ENCODE measurements at regions not wholly inside any gene's neighbourhood (a gene's known extent, or its start where the extent isn't known, plus 50 kb on each side); places are given as distances from the start of the nearest gene placed in this dataset.

DNA sequence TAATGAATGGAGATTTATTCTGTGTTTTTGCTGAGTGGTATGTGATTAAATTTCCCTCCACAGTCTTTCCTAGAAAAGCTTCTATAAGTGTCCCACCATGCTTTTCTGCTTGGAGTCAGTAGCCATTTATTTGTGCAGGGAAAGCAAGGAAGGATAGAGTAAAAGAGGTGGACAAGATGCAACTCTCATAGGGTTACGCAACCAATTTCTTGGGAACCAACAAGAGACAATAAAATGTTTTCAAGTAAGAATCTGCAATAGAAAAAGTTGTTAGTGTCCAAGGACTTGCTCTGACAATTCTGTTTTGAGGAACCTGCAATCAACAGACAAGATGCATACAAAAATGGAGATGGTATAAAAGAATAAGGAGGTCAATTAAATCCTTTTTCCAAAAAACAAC lies 153.8 kb upstream of the MITF start:
- no peak overlapping the region for H2BK5ac ChIP-seq (ENCODE audit: low read length)
- H3K4me1 ChIP-seq (ENCODE audit: control insufficient read depth in 2 of 2, insufficient read depth in 1 of 2, low read depth in 1 of 2, low read length in 2 of 2): no peaks in the 10 kb centered on the region
- H4K8ac ChIP-seq (ENCODE audit: low read depth, low read length): no peak overlapping the region
- H3K14ac ChIP-seq (ENCODE audit: low read length): no peak overlapping the region
- H2BK15ac ChIP-seq (ENCODE audit: low read length): no peak overlapping the region
- H3K79me1 ChIP-seq (ENCODE audit: low read depth, low read length): no peaks in the 10 kb centered on the region
- H2AK5ac ChIP-seq (ENCODE audit: low read depth, low read length): no peak overlapping the region
- H3K9ac ChIP-seq (ENCODE audit: low read depth, low read length, poor library complexity): no peak overlapping the region
- no peak overlapping the region for H3K23ac ChIP-seq (ENCODE audit: low read depth, low read length, poor library complexity)
- no peak overlapping the region for H2AFZ ChIP-seq (ENCODE audit: low read length)
- no peak overlapping the region for H4K91ac ChIP-seq (ENCODE audit: low read depth, low read length, poor library complexity)
- no CpG with 5 or more reads among the region's 1 CpG for WGBS, 2 donors (ENCODE audit: extremely low coverage in 2 of 2, insufficient read length in 2 of 2, insufficient replicate concordance in 1 of 2)
- no peaks in the 10 kb centered on the region for H3K27me3 ChIP-seq (ENCODE audit: control insufficient read depth in 3 of 3, insufficient read depth in 3 of 3, low read depth in 1 of 3, low read length in 3 of 3)
- DNase-seq (ENCODE audit: low spot score): no peak
- H3K4ac ChIP-seq (ENCODE audit: low read length): no peak overlapping the region
- peaks cover 0 to 1% of the 10 kb centered on the region in 2 donors for H3K9me3 ChIP-seq (replicated peaks in 1 of 2; ENCODE audit: control insufficient read depth in 2 of 2, insufficient read depth in 1 of 2, low read depth in 1 of 2, low read length in 2 of 2)
- no peaks in the 10 kb centered on the region for H3K36me3 ChIP-seq (replicated peaks in 1 of 2; ENCODE audit: control insufficient read depth in 2 of 2, insufficient read depth in 2 of 2, low read length in 2 of 2)
- no peak overlapping the region for H3K4me2 ChIP-seq (ENCODE audit: insufficient read depth, low read length, poor library complexity, severe bottlenecking)
- no peak overlapping the region for H2BK12ac ChIP-seq (ENCODE audit: low read length)
- H3K4me3 ChIP-seq (ENCODE audit: low read length in 2 of 2): no peak overlapping the region
- no peak overlapping the region for H3K18ac ChIP-seq (ENCODE audit: low read length)
- no peak overlapping the region for H2BK120ac ChIP-seq (ENCODE audit: low read depth, low read length)
- H3K27ac ChIP-seq (replicated peaks; ENCODE audit: low read length): no peak overlapping the region

DNA sequence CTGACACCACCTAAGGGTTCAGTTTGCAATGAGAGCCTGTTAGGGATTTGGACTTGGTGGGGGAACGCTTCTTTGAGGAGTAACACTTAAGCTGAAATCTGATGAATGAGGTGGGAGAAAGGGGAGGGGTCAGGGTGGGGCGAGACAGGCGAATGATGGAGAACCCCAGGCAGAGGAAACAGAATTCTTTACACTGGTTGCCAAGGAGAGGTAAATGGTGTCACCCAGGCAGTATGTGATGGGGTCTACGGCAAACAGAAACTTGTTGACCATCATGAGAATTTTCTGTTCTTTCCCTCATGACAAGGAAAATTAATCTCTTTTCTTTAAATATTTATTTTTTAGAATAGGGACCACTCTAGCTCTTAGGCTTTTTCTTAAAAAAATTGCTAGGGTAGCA lies 157.2 kb upstream of the MITF start:
- Histone ChIP-seq H4K8ac (ENCODE audit: low read depth, low read length) (no peak overlapping the region), H3K9ac (ENCODE audit: low read depth, low read length, poor library complexity) (no peak overlapping the region), H3K36me3 (replicated peaks in 1 of 2; ENCODE audit: control insufficient read depth in 2 of 2, insufficient read depth in 2 of 2, low read length in 2 of 2) (no peaks in the 10 kb centered on the region), H2BK120ac (ENCODE audit: low read depth, low read length) (no peak overlapping the region), H3K4me2 (ENCODE audit: insufficient read depth, low read length, poor library complexity, severe bottlenecking) (no peak overlapping the region), H2AK5ac (ENCODE audit: low read depth, low read length) (no peak overlapping the region), H4K91ac (ENCODE audit: low read depth, low read length, poor library complexity) (no peak overlapping the region), H2AFZ (ENCODE audit: low read length) (no peak overlapping the region), H3K23ac (ENCODE audit: low read depth, low read length, poor library complexity) (no peak overlapping the region), H3K4me3 (ENCODE audit: low read length in 2 of 2) (no peak overlapping the region), H3K27ac (replicated peaks; ENCODE audit: low read length) (no peak overlapping the region), H3K4ac (ENCODE audit: low read length) (no peak overlapping the region), H2BK5ac (ENCODE audit: low read length) (no peak overlapping the region), H2BK15ac (ENCODE audit: low read length) (no peak overlapping the region), H3K9me3 (replicated peaks in 1 of 2; ENCODE audit: control insufficient read depth in 2 of 2, insufficient read depth in 1 of 2, low read depth in 1 of 2, low read length in 2 of 2) (peaks cover 0 to 1% of the 10 kb centered on the region in 2 donors), H3K4me1 (ENCODE audit: control insufficient read depth in 2 of 2, insufficient read depth in 1 of 2, low read depth in 1 of 2, low read length in 2 of 2) (peaks cover 0 to 7% of the 10 kb centered on the region in 2 donors), H3K27me3 (ENCODE audit: control insufficient read depth in 3 of 3, insufficient read depth in 3 of 3, low read depth in 1 of 3, low read length in 3 of 3) (no peaks in the 10 kb centered on the region), H3K18ac (ENCODE audit: low read length) (no peak overlapping the region), H3K14ac (ENCODE audit: low read length) (no peak overlapping the region), H3K79me1 (ENCODE audit: low read depth, low read length) (no peaks in the 10 kb centered on the region), H2BK12ac (ENCODE audit: low read length) (no peak overlapping the region)
- no peak for DNase-seq (ENCODE audit: low spot score)
- no CpG with 5 or more reads among the region's 4 CpGs for WGBS, 2 donors (ENCODE audit: extremely low coverage in 2 of 2, insufficient read length in 2 of 2, insufficient replicate concordance in 1 of 2)

DNA sequence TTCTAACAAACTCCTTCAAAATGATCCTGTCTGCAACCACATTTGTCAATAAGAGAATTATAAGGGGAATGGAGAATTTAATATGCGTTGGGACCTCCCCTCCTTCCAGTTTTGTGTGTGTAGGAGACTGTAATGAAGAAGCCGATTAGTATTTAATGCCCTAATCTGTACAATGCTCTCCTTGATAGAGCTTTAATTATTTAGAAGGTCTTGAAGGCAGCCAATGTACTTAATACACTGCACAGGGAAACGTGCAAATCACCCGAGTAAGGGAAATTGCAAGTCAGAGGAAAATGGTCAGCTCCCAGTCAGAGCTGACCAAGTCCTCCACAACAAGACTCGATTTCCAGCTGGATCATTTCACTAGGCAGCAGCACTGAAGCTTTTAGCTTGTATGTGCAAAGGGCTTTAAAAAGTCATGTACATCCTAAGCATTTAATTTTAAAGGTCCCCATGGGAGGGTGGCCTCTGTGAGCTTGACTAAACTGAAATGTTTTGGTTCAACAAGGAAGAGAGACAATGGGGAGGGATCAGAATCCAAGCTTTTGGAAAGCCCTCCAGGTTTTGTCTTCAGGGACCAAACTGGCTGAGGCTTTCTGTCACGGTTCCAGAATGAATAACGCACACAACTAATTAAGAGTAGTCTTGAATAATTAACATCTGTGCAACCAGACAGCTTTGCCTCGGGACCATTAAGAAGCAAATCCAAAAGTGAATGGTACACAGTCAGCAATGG lies 159.8 kb upstream of the MITF start:
- Histone ChIP-seq H3K4me1 (ENCODE audit: control insufficient read depth in 2 of 2, insufficient read depth in 1 of 2, low read depth in 1 of 2, low read length in 2 of 2) (peaks cover 0 to 7% of the 10 kb centered on the region in 2 donors), H4K91ac (ENCODE audit: low read depth, low read length, poor library complexity) (no peak overlapping the region), H2BK120ac (ENCODE audit: low read depth, low read length) (no peak overlapping the region), H2BK15ac (ENCODE audit: low read length) (no peak overlapping the region), H3K23ac (ENCODE audit: low read depth, low read length, poor library complexity) (no peak overlapping the region), H2BK5ac (ENCODE audit: low read length) (no peak overlapping the region), H3K27me3 (ENCODE audit: control insufficient read depth in 3 of 3, insufficient read depth in 3 of 3, low read depth in 1 of 3, low read length in 3 of 3) (no peaks in the 10 kb centered on the region), H3K4me2 (ENCODE audit: insufficient read depth, low read length, poor library complexity, severe bottlenecking) (no peak overlapping the region), H3K79me1 (ENCODE audit: low read depth, low read length) (no peaks in the 10 kb centered on the region), H3K36me3 (replicated peaks in 1 of 2; ENCODE audit: control insufficient read depth in 2 of 2, insufficient read depth in 2 of 2, low read length in 2 of 2) (no peaks in the 10 kb centered on the region), H2AFZ (ENCODE audit: low read length) (no peak overlapping the region), H2AK5ac (ENCODE audit: low read depth, low read length) (no peak overlapping the region), H3K4me3 (ENCODE audit: low read length in 2 of 2) (no peak overlapping the region), H4K8ac (ENCODE audit: low read depth, low read length) (no peak overlapping the region), H3K4ac (ENCODE audit: low read length) (no peak overlapping the region), H3K18ac (ENCODE audit: low read length) (no peak overlapping the region), H3K9me3 (replicated peaks in 1 of 2; ENCODE audit: control insufficient read depth in 2 of 2, insufficient read depth in 1 of 2, low read depth in 1 of 2, low read length in 2 of 2) (no peaks in the 10 kb centered on the region), H2BK12ac (ENCODE audit: low read length) (no peak overlapping the region), H3K14ac (ENCODE audit: low read length) (no peak overlapping the region), H3K9ac (ENCODE audit: low read depth, low read length, poor library complexity) (no peak overlapping the region), H3K27ac (replicated peaks; ENCODE audit: low read length) (no peak overlapping the region)
- no CpG with 5 or more reads among the region's 8 CpGs for WGBS, 2 donors (ENCODE audit: extremely low coverage in 2 of 2, insufficient read length in 2 of 2, insufficient replicate concordance in 1 of 2)
- DNase-seq (ENCODE audit: low spot score): no peak

DNA sequence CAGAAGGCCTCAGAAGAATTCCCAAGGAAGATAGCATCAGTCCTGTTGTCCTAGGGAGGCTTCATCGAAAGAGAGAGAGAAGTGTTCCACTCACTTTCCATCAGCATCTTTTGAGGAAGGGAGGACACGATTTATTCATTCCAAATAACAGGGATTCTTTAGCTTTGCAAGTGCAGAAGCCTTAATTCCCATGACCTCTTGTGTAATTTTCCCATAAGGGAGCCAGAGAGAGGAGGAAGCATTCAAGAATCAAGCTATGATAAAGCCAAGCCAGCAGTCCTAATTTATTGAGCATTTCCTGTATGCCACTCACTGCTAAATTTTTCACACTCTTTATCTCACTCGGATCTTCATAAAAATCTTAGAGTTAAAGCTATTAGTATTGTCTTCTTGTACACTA lies 169.7 kb upstream of the MITF start:
- H2BK120ac ChIP-seq (ENCODE audit: low read depth, low read length): no peak overlapping the region
- no peak overlapping the region for H4K91ac ChIP-seq (ENCODE audit: low read depth, low read length, poor library complexity)
- H2BK5ac ChIP-seq (ENCODE audit: low read length): no peak overlapping the region
- H4K8ac ChIP-seq (ENCODE audit: low read depth, low read length): no peak overlapping the region
- H3K9me3 ChIP-seq (replicated peaks in 1 of 2; ENCODE audit: control insufficient read depth in 2 of 2, insufficient read depth in 1 of 2, low read depth in 1 of 2, low read length in 2 of 2): peaks cover 0 to 2% of the 10 kb centered on the region in 2 donors
- no peak overlapping the region for H3K4ac ChIP-seq (ENCODE audit: low read length)
- no peaks in the 10 kb centered on the region for H3K36me3 ChIP-seq (replicated peaks in 1 of 2; ENCODE audit: control insufficient read depth in 2 of 2, insufficient read depth in 2 of 2, low read length in 2 of 2)
- no peak overlapping the region for H3K27ac ChIP-seq (replicated peaks; ENCODE audit: low read length)
- H2AK5ac ChIP-seq (ENCODE audit: low read depth, low read length): no peak overlapping the region
- H3K4me1 ChIP-seq (ENCODE audit: control insufficient read depth in 2 of 2, insufficient read depth in 1 of 2, low read depth in 1 of 2, low read length in 2 of 2): peaks cover 0 to 3% of the 10 kb centered on the region in 2 donors
- H3K79me1 ChIP-seq (ENCODE audit: low read depth, low read length): no peaks in the 10 kb centered on the region
- H3K4me3 ChIP-seq (ENCODE audit: low read length in 2 of 2): no peak overlapping the region
- no peak overlapping the region for H2AFZ ChIP-seq (ENCODE audit: low read length)
- H3K18ac ChIP-seq (ENCODE audit: low read length): no peak overlapping the region
- H3K14ac ChIP-seq (ENCODE audit: low read length): no peak overlapping the region
- H3K23ac ChIP-seq (ENCODE audit: low read depth, low read length, poor library complexity): no peak overlapping the region
- H2BK15ac ChIP-seq (ENCODE audit: low read length): no peak overlapping the region
- no peak overlapping the region for H3K9ac ChIP-seq (ENCODE audit: low read depth, low read length, poor library complexity)
- no peak for DNase-seq (ENCODE audit: low spot score)
- H3K27me3 ChIP-seq (ENCODE audit: control insufficient read depth in 3 of 3, insufficient read depth in 3 of 3, low read depth in 1 of 3, low read length in 3 of 3): no peaks in the 10 kb centered on the region
- H2BK12ac ChIP-seq (ENCODE audit: low read length): no peak overlapping the region
- H3K4me2 ChIP-seq (ENCODE audit: insufficient read depth, low read length, poor library complexity, severe bottlenecking): no peak overlapping the region
- no CpG with 5 or more reads among the region's 3 CpGs for WGBS, 2 donors (ENCODE audit: extremely low coverage in 2 of 2, insufficient read length in 2 of 2, insufficient replicate concordance in 1 of 2)
